Brain microvascular endothelial cell (primary cell): ENCODE measurements at regions not wholly inside any gene's neighbourhood (a gene's known extent, or its start where the extent isn't known, plus 50 kb on each side); places are given as distances from the start of the nearest gene placed in this dataset.

Experiments
- DNase-seq: peaks from one replicate; pipeline ENCODE4 v3.0.0-alpha.2; 2020
- H3K27ac ChIP-seq: fragments of 250-450 bp; sonication (Bioruptor Pico); 2 replicates; pipeline ENCODE4 v1.5.1; 2020; ENCODE audit warnings: mild to moderate bottlenecking, moderate library complexity
- H3K27me3 ChIP-seq: fragments of 250-450 bp; sonication (Bioruptor Pico); replicated peaks from 2 replicates; pipeline ENCODE4 v1.5.1; 2020; ENCODE audit warnings: mild to moderate bottlenecking
- H3K36me3 ChIP-seq: fragments of 250-450 bp; sonication (Bioruptor Pico); replicated peaks from 2 replicates; pipeline ENCODE4 v1.5.1; 2020; ENCODE audit warnings: mild to moderate bottlenecking
- H3K4me3 ChIP-seq: 2 replicates; pipeline ENCODE4 v1.5.1; 2011; ENCODE audit warnings: low read depth, mild to moderate bottlenecking, control low read depth, low read length, moderate library complexity
- CTCF ChIP-seq: IDR thresholded peaks from 2 replicates; pipeline ENCODE4 v1.5.1; 2011; ENCODE audit warnings: low read depth, mild to moderate bottlenecking, moderate library complexity, low read length, control low read depth, inconsistent platforms; ENCODE audit errors: missing control alignments
- in situ Hi-C: cut with HindIII; loops from 2 replicates; pipeline ENCODE4 v1.10.0; 2017; ENCODE audit warnings: low sequenced_read_pairs, low pct_ligation_motif_present

GRCh38 chr11:71354394-71355105 is 93.6 kb downstream of the DHCR7 start:
- DNase-seq, result no peak
- no peak for TF ChIP-seq CTCF
- Histone ChIP-seq H3K27ac (no peak overlapping the region), H3K4me3 (no peak overlapping the region), H3K36me3 (no peaks in the 10 kb centered on the region), H3K27me3 (no peaks in the 10 kb centered on the region)
- in situ Hi-C loops, result no loop called here

GRCh38 chr11:71352748-71353147 is 95.4 kb downstream of the DHCR7 start:
- Histone ChIP-seq H3K36me3 (no peaks in the 10 kb centered on the region), H3K27me3 (no peaks in the 10 kb centered on the region), H3K27ac (no peak overlapping the region), H3K4me3 (no peak overlapping the region)
- in situ Hi-C loops, result no loop called here
- TF ChIP-seq CTCF, result no peak
- DNase-seq, result no peak

- no peak overlapping the region for H3K27ac ChIP-seq
- no peaks in the 10 kb centered on the region for H3K27me3 ChIP-seq
- DNase-seq, result no peak
- TF ChIP-seq CTCF, result no peak
- in situ Hi-C loops, result no loop called here
- H3K36me3 ChIP-seq, result no peaks in the 10 kb centered on the region
- H3K4me3 ChIP-seq, result no peak overlapping the region
These were observed 96.0 kb downstream of the DHCR7 start for GRCh38 chr11:71352226-71352625.

GRCh38 chr11:71349627-71350026 is 97.2 kb upstream of the SHANK2 start:
- Histone ChIP-seq H3K27ac (no peak overlapping the region), H3K36me3 (no peaks in the 10 kb centered on the region), H3K4me3 (no peak overlapping the region), H3K27me3 (no peaks in the 10 kb centered on the region)
- DNase-seq, result no peak
- in situ Hi-C loops, result no loop called here
- TF ChIP-seq CTCF, result no peak

GRCh38 chr11:71343828-71344400 is 91.5 kb upstream of the SHANK2 start:
- H3K4me3 ChIP-seq, result no peak overlapping the region
- H3K27ac ChIP-seq, result no peak overlapping the region
- DNase-seq, result no peak
- in situ Hi-C loops, result no loop called here
- no peak for TF ChIP-seq CTCF
- H3K27me3 ChIP-seq, result peaks cover 2% of the 10 kb centered on the region
- H3K36me3 ChIP-seq, result no peaks in the 10 kb centered on the region
